ENCODE measurements at regions not wholly inside any gene's neighbourhood (a gene's known extent, or its start where the extent isn't known, plus 50 kb on each side); places are given as distances from the start of the nearest gene placed in this dataset.
A peak's percentile ranks its signal among the peaks of the same experiment; 100 is the strongest.

DNA sequence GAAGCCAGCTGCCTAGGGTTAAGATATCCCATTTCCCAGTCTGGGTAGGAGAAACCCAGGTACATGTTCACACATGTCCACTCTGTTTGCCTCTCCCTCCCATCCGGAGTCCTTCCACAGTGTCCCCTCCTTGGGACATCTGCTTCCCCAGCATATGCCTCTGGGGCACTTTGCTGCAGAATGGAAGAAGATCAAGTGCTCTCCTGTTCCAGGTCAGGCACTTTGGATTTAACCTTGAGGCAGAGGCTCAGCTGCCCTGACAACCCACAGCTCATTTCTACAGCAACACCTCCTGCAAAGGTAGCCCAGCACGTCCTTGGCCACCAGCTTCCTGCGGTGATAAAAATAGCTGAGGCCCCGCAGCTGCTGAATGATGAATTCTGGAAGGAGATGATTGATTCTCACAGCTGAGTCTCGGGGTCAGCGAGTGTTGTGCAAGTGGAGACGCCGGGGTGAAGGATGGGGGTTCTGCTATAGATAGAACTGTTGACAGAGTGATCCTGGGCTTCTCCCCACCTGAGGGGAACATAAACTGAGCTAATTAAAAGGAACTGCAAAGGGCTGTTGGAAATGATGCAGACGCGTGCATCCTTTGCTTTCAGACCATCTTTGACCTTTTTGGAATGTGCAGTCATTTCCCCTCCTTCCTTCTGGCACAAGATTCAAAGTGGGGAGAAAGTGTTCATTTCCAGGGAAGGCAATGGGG is 145.0 kb downstream of the SLC38A6 start:
- Histone ChIP-seq H3K9me3 (replicated peaks in 1 of 3) (no peaks in the 10 kb centered on the region), H3K4me1 (replicated peaks in 1 of 2) (peaks cover 0 to 11% of the 10 kb centered on the region in 2 donors), H3K27me3 (no peaks in the 10 kb centered on the region), H3K4me3 (no peak overlapping the region), H3K36me3 (replicated peaks in 1 of 2) (no peaks in the 10 kb centered on the region), H3K27ac (peak overlapping the region in 1 of 5 donors; percentile 1)
- DNase-seq: peak in 4 of 7 donors; percentile 25 to 66 (median 46)
- TF ChIP-seq, protein P1, sequence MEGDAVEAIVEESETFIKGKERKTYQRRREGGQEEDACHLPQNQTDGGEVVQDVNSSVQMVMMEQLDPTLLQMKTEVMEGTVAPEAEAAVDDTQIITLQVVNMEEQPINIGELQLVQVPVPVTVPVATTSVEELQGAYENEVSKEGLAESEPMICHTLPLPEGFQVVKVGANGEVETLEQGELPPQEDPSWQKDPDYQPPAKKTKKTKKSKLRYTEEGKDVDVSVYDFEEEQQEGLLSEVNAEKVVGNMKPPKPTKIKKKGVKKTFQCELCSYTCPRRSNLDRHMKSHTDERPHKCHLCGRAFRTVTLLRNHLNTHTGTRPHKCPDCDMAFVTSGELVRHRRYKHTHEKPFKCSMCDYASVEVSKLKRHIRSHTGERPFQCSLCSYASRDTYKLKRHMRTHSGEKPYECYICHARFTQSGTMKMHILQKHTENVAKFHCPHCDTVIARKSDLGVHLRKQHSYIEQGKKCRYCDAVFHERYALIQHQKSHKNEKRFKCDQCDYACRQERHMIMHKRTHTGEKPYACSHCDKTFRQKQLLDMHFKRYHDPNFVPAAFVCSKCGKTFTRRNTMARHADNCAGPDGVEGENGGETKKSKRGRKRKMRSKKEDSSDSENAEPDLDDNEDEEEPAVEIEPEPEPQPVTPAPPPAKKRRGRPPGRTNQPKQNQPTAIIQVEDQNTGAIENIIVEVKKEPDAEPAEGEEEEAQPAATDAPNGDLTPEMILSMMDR (IDR thresholded peaks at IDR 0.05): no peak
- no peak for TF ChIP-seq POLR2A (IDR thresholded peaks at IDR 0.05)
- intact Hi-C loops (cut with DNase I): no loop called here
- WGBS, 4 donors: 10 to 16% (median 14%) methylated on average over 8 to 10 of the region's 10 CpGs

DNA sequence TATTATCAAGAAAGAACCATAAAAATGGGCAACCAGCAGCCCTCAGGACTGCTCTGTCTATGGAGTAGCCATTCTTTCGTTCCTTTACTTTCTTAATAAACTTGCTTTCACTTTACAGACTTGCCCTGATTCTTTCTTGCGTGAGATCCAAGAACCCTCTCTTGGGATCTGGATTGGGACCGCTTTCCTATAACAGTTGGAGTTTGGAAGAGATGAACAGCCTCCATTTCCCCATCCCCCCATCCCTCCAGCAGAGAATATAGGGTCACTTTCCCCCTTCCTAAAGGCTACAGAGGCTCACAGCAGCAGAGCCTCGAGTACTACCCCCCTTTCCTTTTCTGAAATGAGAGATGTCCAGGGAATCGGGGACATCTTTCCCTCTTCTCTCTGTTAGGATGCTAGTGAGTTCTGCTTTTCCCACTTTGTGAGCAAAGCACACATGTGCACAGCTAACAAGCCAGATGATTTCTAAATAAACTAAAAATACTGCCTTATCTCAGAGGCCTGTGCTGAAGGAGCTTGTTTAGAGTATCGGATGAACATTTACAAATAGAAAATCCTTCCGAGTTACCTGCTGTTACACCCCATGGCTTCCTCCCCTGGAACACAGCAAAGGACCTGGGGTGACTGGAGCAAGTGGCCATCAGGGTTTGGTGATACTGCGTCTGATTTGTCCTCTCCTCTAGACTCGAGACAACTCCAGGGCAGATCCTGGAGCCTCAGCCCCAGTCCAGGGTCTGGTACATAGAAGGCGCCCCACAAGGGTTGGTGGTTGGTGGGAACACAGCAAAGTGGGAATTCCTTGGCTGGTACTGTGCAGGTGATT is 144.2 kb downstream of the SLC38A6 start:
- no peaks in the 10 kb centered on the region for H3K27me3 ChIP-seq
- H3K36me3 ChIP-seq (replicated peaks in 1 of 2): no peaks in the 10 kb centered on the region
- TF ChIP-seq POLR2A (IDR thresholded peaks at IDR 0.05): no peak
- TF ChIP-seq, protein P1 (IDR thresholded peaks at IDR 0.05): no peak
- peaks cover 0 to 11% of the 10 kb centered on the region in 2 donors for H3K4me1 ChIP-seq (replicated peaks in 1 of 2)
- intact Hi-C loops (cut with DNase I): no loop called here
- DNase-seq: no peak
- 73 to 83% (median 79%) methylated on average over 7 to 10 of the region's 10 CpGs for WGBS, 4 donors
- no peaks in the 10 kb centered on the region for H3K9me3 ChIP-seq (replicated peaks in 1 of 3)
- H3K4me3 ChIP-seq: no peak overlapping the region
- H3K27ac ChIP-seq: no peak overlapping the region

DNA sequence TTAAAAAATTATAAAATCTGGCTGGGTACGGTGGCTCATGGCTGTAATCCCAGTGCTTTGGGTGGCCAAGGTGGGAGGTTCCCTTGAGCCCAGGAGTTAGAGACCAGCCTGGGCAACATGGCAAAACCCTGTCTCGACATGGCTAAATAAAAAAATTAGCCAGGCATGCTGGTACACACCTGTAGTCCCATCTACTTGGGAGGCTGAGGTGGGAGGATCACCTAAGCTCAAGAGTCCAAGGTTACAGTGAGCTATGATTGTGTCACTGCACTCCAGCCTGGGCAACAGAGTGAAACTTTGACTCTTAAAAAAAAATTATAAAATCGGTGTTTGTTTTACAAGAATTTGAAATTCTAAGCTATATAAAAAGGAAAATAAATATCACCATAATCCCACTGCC is 141.8 kb downstream of the SLC38A6 start:
- no peaks in the 10 kb centered on the region for H3K27me3 ChIP-seq
- intact Hi-C loops (cut with DNase I): no loop called here
- peaks cover 0 to 11% of the 10 kb centered on the region in 2 donors for H3K4me1 ChIP-seq (replicated peaks in 1 of 2)
- no peak overlapping the region for H3K4me3 ChIP-seq
- no peaks in the 10 kb centered on the region for H3K9me3 ChIP-seq (replicated peaks in 1 of 3)
- TF ChIP-seq POLR2A (IDR thresholded peaks at IDR 0.05): no peak
- TF ChIP-seq, protein P1 (IDR thresholded peaks at IDR 0.05): no peak
- DNase-seq: no peak
- H3K36me3 ChIP-seq (replicated peaks in 1 of 2): no peaks in the 10 kb centered on the region
- WGBS, 4 donors: 66 to 90% (median 87%) methylated on average over 3 of the region's 3 CpGs
- no peak overlapping the region for H3K27ac ChIP-seq

DNA sequence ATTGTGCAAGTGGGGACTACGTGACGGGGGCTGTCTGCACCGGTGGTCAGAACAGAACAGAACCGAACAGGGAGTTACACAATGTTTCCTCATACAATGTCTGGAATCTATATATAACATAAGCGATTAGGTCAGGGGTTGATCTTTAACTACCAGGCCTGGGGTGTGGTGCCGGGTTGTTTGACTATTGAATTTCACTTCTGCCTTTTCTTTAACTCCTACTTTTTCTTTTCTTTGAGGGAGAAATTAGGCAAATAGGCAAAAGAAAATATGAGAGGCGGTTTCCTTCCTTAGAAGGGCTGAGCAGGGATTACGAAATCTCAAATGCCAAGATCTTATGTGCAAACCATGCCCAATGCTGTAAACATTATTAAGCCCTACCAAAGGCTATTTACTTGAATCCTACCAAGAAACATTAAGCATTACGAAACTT is 140.3 kb downstream of the SLC38A6 start:
- Histone ChIP-seq H3K9me3 (replicated peaks in 1 of 3) (no peaks in the 10 kb centered on the region), H3K4me1 (replicated peaks in 1 of 2) (peaks cover 0 to 8% of the 10 kb centered on the region in 2 donors), H3K4me3 (no peak overlapping the region), H3K27me3 (no peaks in the 10 kb centered on the region), H3K36me3 (replicated peaks in 1 of 2) (no peaks in the 10 kb centered on the region), H3K27ac (no peak overlapping the region)
- intact Hi-C loops (cut with DNase I): no loop called here
- DNase-seq: no peak
- TF ChIP-seq, protein P1 (IDR thresholded peaks at IDR 0.05): no peak
- no peak for TF ChIP-seq POLR2A (IDR thresholded peaks at IDR 0.05)
- WGBS, 4 donors: 83 to 89% (median 88%) methylated on average over 9 of the region's 9 CpGs
